ENCODE measurements at regions not wholly inside any gene's neighbourhood (a gene's known extent, or its start where the extent isn't known, plus 50 kb on each side); places are given as distances from the start of the nearest gene placed in this dataset.
"Not testable (repeated sequence)": the region's sequence is repeated elsewhere in the genome, so short reads cannot be mapped to it uniquely, and the experiment has no call there.

GRCh38 chr9:18037981-18038380 is 436.0 kb upstream of the ADAMTSL1 start:
- DNase-seq, result no peak

- DNase-seq, result no peak
These were observed 433.6 kb upstream of the ADAMTSL1 start for GRCh38 chr9:18040327-18040726.

GRCh38 chr9:18043978-18044377 is 430.0 kb upstream of the ADAMTSL1 start:
- no peak for DNase-seq

- no peak for DNase-seq
These were observed 428.6 kb upstream of the ADAMTSL1 start for GRCh38 chr9:18045326-18045725.

GRCh38 chr9:18046068-18046467 is 427.9 kb upstream of the ADAMTSL1 start:
- DNase-seq, result no peak

- no peak for DNase-seq
These were observed 422.3 kb upstream of the ADAMTSL1 start for GRCh38 chr9:18051638-18052037.

- DNase-seq, result no peak
These were observed 421.9 kb upstream of the ADAMTSL1 start for GRCh38 chr9:18052060-18052459.

GRCh38 chr9:18056269-18056992 is 417.5 kb upstream of the ADAMTSL1 start:
- no peak for DNase-seq

GRCh38 chr9:18056993-18057369 is 417.0 kb upstream of the ADAMTSL1 start:
- DNase-seq, result no peak

- no peak for DNase-seq
These were observed 415.1 kb upstream of the ADAMTSL1 start for GRCh38 chr9:18058564-18059442.

- DNase-seq, result no peak
These were observed 414.5 kb upstream of the ADAMTSL1 start for GRCh38 chr9:18059447-18059846.

- DNase-seq, result no peak
These were observed 413.6 kb upstream of the ADAMTSL1 start for GRCh38 chr9:18060269-18060934.

- DNase-seq, result no peak
These were observed 412.6 kb upstream of the ADAMTSL1 start for GRCh38 chr9:18061332-18061731.

GRCh38 chr9:18061856-18062255 is 412.1 kb upstream of the ADAMTSL1 start:
- no peak for DNase-seq

- DNase-seq, result no peak
These were observed 410.0 kb upstream of the ADAMTSL1 start for GRCh38 chr9:18063856-18064390.

- DNase-seq, result not testable (repeated sequence)
These were observed 407.3 kb upstream of the ADAMTSL1 start for GRCh38 chr9:18066608-18067007.

- DNase-seq, result no peak
These were observed 406.3 kb upstream of the ADAMTSL1 start for GRCh38 chr9:18067548-18068120.

- no peak for DNase-seq
These were observed 405.1 kb upstream of the ADAMTSL1 start for GRCh38 chr9:18068900-18069299.

- no peak for DNase-seq
These were observed 402.3 kb upstream of the ADAMTSL1 start for GRCh38 chr9:18071651-18072060.

- no peak for DNase-seq
These were observed 401.0 kb upstream of the ADAMTSL1 start for GRCh38 chr9:18073002-18073401.

GRCh38 chr9:18074041-18074440 is 399.9 kb upstream of the ADAMTSL1 start:
- no peak for DNase-seq

- no peak for DNase-seq
These were observed 398.6 kb upstream of the ADAMTSL1 start for GRCh38 chr9:18075253-18075952.
